A549 (cell line): ENCODE measurements at regions not wholly inside any gene's neighbourhood (a gene's known extent, or its start where the extent isn't known, plus 50 kb on each side); places are given as distances from the start of the nearest gene placed in this dataset.
A peak's percentile ranks its signal among the peaks of the same experiment; 100 is the strongest.

Experiments
- ATAC-seq, 2 experiments: fragments of 200-7000 bp in 1 of 2; fragments of >200 bp in 1 of 2; cut with Nextera tagmentation in 1 of 2; cut with Tn5 transposase in 1 of 2; 3 replicates each; pipeline versions ENCODE4 v1.8.0 to v1.9.1; 2018 to 2020; ENCODE audit warnings: mild to moderate bottlenecking in 1 of 2, moderate library complexity in 1 of 2
- CTCF ChIA-PET: fragments of 300-600 bp; sonication (Branson Sonifier 250); formaldehyde crosslinking; extraction: SDS; loops from one replicate; lab custom pipeline; 2021; ENCODE audit warnings: antibody characterized with exemption, inconsistent platforms; lab: Yijun Ruan, JAX
- POLR2A ChIA-PET: fragments of 350-600 bp; formaldehyde crosslinking; extraction: SDS; loops from one replicate; lab custom pipeline; 2021; ENCODE audit warnings: antibody characterized with exemption, inconsistent platforms; lab: Yijun Ruan, JAX
- DNase-seq, 2 experiments: peaks; one replicate each; pipeline versions ENCODE4 v3.0.0 to v3.0.0-alpha.2; 2011 to 2016; ENCODE audit warnings: low read depth in 1 of 2, low spot score in 1 of 2
- FAIRE-seq: peaks from 2 replicates; lab custom pipeline; 2011; peaks lifted over from hg19 to GRCh38; lab: Jason Lieb, UNC
- H3K27ac ChIP-seq, 2 experiments: fragments of >200 bp; sonication (Bioruptor Twin); formaldehyde crosslinking; 3 replicates each; pipeline ENCODE4 v1.5.1; 2016 to 2017
- H3K4me1 ChIP-seq: fragments of >200 bp; sonication (Bioruptor Twin); formaldehyde crosslinking; 3 replicates; pipeline ENCODE4 v1.6.1; 2016
- H3K4me2 ChIP-seq: fragments of >200 bp; sonication (Bioruptor Twin); formaldehyde crosslinking; 3 replicates; pipeline ENCODE4 v1.6.1; 2016
- H3K4me3 ChIP-seq: fragments of >200 bp; sonication (Bioruptor Twin); formaldehyde crosslinking; 3 replicates; pipeline ENCODE4 v1.5.1; 2016
- H3K9me3 ChIP-seq: fragments of >200 bp; sonication (Bioruptor Twin); formaldehyde crosslinking; 3 replicates; pipeline ENCODE4 v1.6.1; 2016
- CHD2 ChIP-seq: fragments of 150-350 bp; IDR thresholded peaks from 2 replicates; pipeline ENCODE4 v1.6.1; 2014; ENCODE audit warnings: low read length; ENCODE audit not compliant: partially characterized antibody
- E2F6 ChIP-seq: IDR thresholded peaks from 2 replicates; pipeline ENCODE4 v1.6.1; 2012; ENCODE audit warnings: low read depth, borderline replicate concordance
- EHF ChIP-seq: fragments of 250-450 bp; sonication (Bioruptor Pico); IDR thresholded peaks from 2 replicates; pipeline ENCODE4 v1.5.0; 2020; ENCODE audit warnings: mild to moderate bottlenecking
- ELK1 ChIP-seq: fragments of 150-350 bp; IDR thresholded peaks from 2 replicates; pipeline ENCODE4 v1.6.1; 2014; ENCODE audit warnings: low read depth, mild to moderate bottlenecking, low read length
- ESRRA ChIP-seq: fragments of 150-350 bp; IDR thresholded peaks from 2 replicates; pipeline ENCODE4 v1.6.1; 2014; ENCODE audit warnings: mild to moderate bottlenecking, low read length, borderline replicate concordance
- FOSL2 ChIP-seq, 2 experiments: fragments of 450-650 bp in 1 of 2; fragments of >200 bp in 1 of 2; sonication (Bioruptor Twin) in 1 of 2; formaldehyde crosslinking; IDR thresholded peaks; 2 replicates each; pipeline versions ENCODE4 v1.5.0 to v1.6.1; 2016 to 2020; ENCODE audit warnings: mild to moderate bottlenecking in 1 of 2, moderate library complexity in 1 of 2
- HMGXB4 ChIP-seq: fragments of 250-450 bp; sonication (Bioruptor Pico); IDR thresholded peaks from 2 replicates; pipeline ENCODE4 v1.5.0; 2021; ENCODE audit warnings: mild to moderate bottlenecking, moderate library complexity, borderline replicate concordance
- HOXB13 ChIP-seq: fragments of 250-450 bp; sonication (Bioruptor Pico); IDR thresholded peaks from 2 replicates; pipeline ENCODE4 v1.5.0; 2020; ENCODE audit warnings: low read depth, mild to moderate bottlenecking, moderate library complexity
- HOXB5 ChIP-seq: fragments of 250-450 bp; sonication (Bioruptor Pico); IDR thresholded peaks from 2 replicates; pipeline ENCODE4 v1.5.0; 2020; ENCODE audit warnings: mild to moderate bottlenecking, moderate library complexity
- MAFK ChIP-seq: fragments of 450-650 bp; IDR thresholded peaks from 2 replicates; pipeline ENCODE4 v1.6.1; 2014; ENCODE audit not compliant: partially characterized antibody
- MYC ChIP-seq: IDR thresholded peaks from 2 replicates; pipeline ENCODE4 v1.6.1; 2012; ENCODE audit warnings: mild to moderate bottlenecking, inconsistent platforms, low read length, improper control_type of control experiment, borderline replicate concordance
- NR3C1 ChIP-seq: fragments of >200 bp; sonication (Bioruptor Twin); formaldehyde crosslinking; IDR thresholded peaks from 3 replicates; pipeline ENCODE4 v1.6.1; 2017
- PBX3 ChIP-seq: IDR thresholded peaks from 2 replicates; pipeline ENCODE4 v1.6.1; 2012
- PHF8 ChIP-seq: fragments of 200-600 bp; sonication (generic); IDR thresholded peaks from 2 replicates; pipeline ENCODE4 v1.6.1; 2016; ENCODE audit warnings: low read depth, mild to moderate bottlenecking, antibody characterized with exemption, moderate library complexity, borderline replicate concordance
- POLR2A ChIP-seq: IDR thresholded peaks from 2 replicates; pipeline ENCODE4 v1.6.1; 2012; ENCODE audit warnings: mild to moderate bottlenecking, low read length
- RCOR1 ChIP-seq: fragments of 150-350 bp; IDR thresholded peaks from 2 replicates; pipeline ENCODE4 v1.6.1; 2014; ENCODE audit warnings: antibody characterized with exemption, low read length, low read depth
- SREBF2 ChIP-seq: fragments of 450-650 bp; IDR thresholded peaks from 2 replicates; pipeline ENCODE4 v1.6.1; 2014; ENCODE audit warnings: mild to moderate bottlenecking, moderate library complexity
- ZFP36 ChIP-seq: fragments of 450-650 bp; IDR thresholded peaks from 2 replicates; pipeline ENCODE4 v1.6.1; 2014; ENCODE audit warnings: borderline replicate concordance; ENCODE audit not compliant: partially characterized antibody
- ZNF302 ChIP-seq: fragments of 250-450 bp; sonication (Bioruptor Pico); IDR thresholded peaks from 2 replicates; pipeline ENCODE4 v1.9.0; 2021; ENCODE audit warnings: inconsistent platforms, mild to moderate bottlenecking, moderate library complexity
- WGBS: methylation state at CpG from one replicate; pipeline ENCODE4 v1.1.6; 2017; ENCODE audit errors: missing lambda C conversion rate; 5-methylcytosine and 5-hydroxymethylcytosine counted together
- TF ChIP-seq, protein P1 (sequence below): fragments of >200 bp; sonication (Bioruptor Twin); formaldehyde crosslinking; IDR thresholded peaks from 2 replicates; pipeline ENCODE4 v1.6.1; 2016
- TF ChIP-seq, protein P2 (sequence below): fragments of >200 bp; sonication (Bioruptor Twin); formaldehyde crosslinking; IDR thresholded peaks from 3 replicates; pipeline ENCODE4 v1.6.1; 2016

GRCh38 chr20:12833861-12834260, 174.9 kb upstream of the SPTLC3 start:
- TF ChIP-seq HOXB5 (CRISPR knock-in tag) (no peak), MAFK (peak; percentile 59), RCOR1 (no peak), CHD2 (no peak), EHF (no peak), E2F6 (no peak), MYC (no peak), PBX3 (no peak)
- no peak for DNase-seq
- peak; percentile 77 for FAIRE-seq
- POLR2A ChIA-PET: no interaction called here
- Histone ChIP-seq H3K4me3 (no peak overlapping the region), H3K9me3 (no peaks in the 10 kb centered on the region), H3K27ac (no peak overlapping the region), H3K4me2 (no peak overlapping the region), H3K4me1 (no peaks in the 10 kb centered on the region)
- WGBS: 34% methylated on average over 1 of the region's 1 CpG
- CTCF ChIA-PET: no interaction called here
- no peak for ATAC-seq

GRCh38 chr20:12835999-12836398, 172.8 kb upstream of the SPTLC3 start:
- no peak overlapping the region for H3K4me2 ChIP-seq
- H3K4me3 ChIP-seq: no peak overlapping the region
- no peak overlapping the region for H3K27ac ChIP-seq
- TF ChIP-seq HOXB13: no peak
- no peak for TF ChIP-seq ESRRA
- TF ChIP-seq SREBF2: no peak
- no peak for TF ChIP-seq FOSL2 (IDR thresholded peaks at IDR 0.05)
- TF ChIP-seq FOSL2 (CRISPR knock-in tag; IDR thresholded peaks at IDR 0.05): no peak
- TF ChIP-seq HMGXB4 (CRISPR knock-in tag): no peak
- no peak for TF ChIP-seq PHF8
- TF ChIP-seq, protein P1, sequence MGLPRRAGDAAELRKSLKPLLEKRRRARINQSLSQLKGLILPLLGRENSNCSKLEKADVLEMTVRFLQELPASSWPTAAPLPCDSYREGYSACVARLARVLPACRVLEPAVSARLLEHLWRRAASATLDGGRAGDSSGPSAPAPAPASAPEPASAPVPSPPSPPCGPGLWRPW: no peak
- TF ChIP-seq ZNF302 (CRISPR knock-in tag): no peak
- no peak for TF ChIP-seq ZFP36
- no peak for TF ChIP-seq MAFK
- TF ChIP-seq NR3C1: no peak
- TF ChIP-seq, protein P2, sequence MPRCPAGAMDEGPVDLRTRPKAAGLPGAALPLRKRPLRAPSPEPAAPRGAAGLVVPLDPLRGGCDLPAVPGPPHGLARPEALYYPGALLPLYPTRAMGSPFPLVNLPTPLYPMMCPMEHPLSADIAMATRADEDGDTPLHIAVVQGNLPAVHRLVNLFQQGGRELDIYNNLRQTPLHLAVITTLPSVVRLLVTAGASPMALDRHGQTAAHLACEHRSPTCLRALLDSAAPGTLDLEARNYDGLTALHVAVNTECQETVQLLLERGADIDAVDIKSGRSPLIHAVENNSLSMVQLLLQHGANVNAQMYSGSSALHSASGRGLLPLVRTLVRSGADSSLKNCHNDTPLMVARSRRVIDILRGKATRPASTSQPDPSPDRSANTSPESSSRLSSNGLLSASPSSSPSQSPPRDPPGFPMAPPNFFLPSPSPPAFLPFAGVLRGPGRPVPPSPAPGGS: no peak
- TF ChIP-seq ELK1: no peak
- TF ChIP-seq POLR2A: no peak
- no peak for FAIRE-seq
- no peaks in the 10 kb centered on the region for H3K4me1 ChIP-seq
- no peaks in the 10 kb centered on the region for H3K9me3 ChIP-seq
- DNase-seq: no peak
- CTCF ChIA-PET: no interaction called here
- POLR2A ChIA-PET: no interaction called here
- 4% methylated on average over 1 of the region's 1 CpG for WGBS
- no peak for ATAC-seq
